KMS-11 (cell line): ENCODE measurements at regions not wholly inside any gene's neighbourhood (a gene's known extent, or its start where the extent isn't known, plus 50 kb on each side); places are given as distances from the start of the nearest gene placed in this dataset.

Experiments used
- H2AFZ ChIP-seq: fragments of 200-600 bp; sonication (generic); 2 replicates; pipeline ENCODE4 v1.6.1; 2016; ENCODE audit warnings: antibody characterized with exemption, mixed run types, low read depth
- H3K27ac ChIP-seq: fragments of 200-600 bp; sonication (generic); 2 replicates; pipeline ENCODE4 v1.6.1; 2016; ENCODE audit warnings: mild to moderate bottlenecking, mixed run types
- H3K27me3 ChIP-seq: fragments of 200-600 bp; sonication (generic); 2 replicates; pipeline ENCODE4 v1.6.1; 2017; ENCODE audit warnings: mild to moderate bottlenecking, low read depth, mixed run types, moderate library complexity; ENCODE audit not compliant: insufficient read depth
- H3K36me3 ChIP-seq: fragments of 200-600 bp; sonication (generic); 2 replicates; pipeline ENCODE4 v1.6.1; 2017; ENCODE audit warnings: mild to moderate bottlenecking, mixed run types; ENCODE audit not compliant: insufficient read depth
- H3K4me1 ChIP-seq: fragments of 200-600 bp; sonication (generic); 2 replicates; pipeline ENCODE4 v1.6.1; 2016; ENCODE audit warnings: mild to moderate bottlenecking, low read depth, mixed run types; ENCODE audit not compliant: poor library complexity, severe bottlenecking
- H3K4me2 ChIP-seq: fragments of 200-600 bp; sonication (generic); 2 replicates; pipeline ENCODE4 v1.7.0; 2016; ENCODE audit warnings: mild to moderate bottlenecking, mixed run types
- H3K4me3 ChIP-seq: fragments of 200-600 bp; sonication (generic); IDR thresholded peaks from 2 replicates; pipeline ENCODE4 v1.6.1; 2017; ENCODE audit warnings: low read depth, low read length, mixed read lengths; ENCODE audit not compliant: insufficient read depth
- H3K79me2 ChIP-seq: fragments of 200-600 bp; sonication (generic); 2 replicates; pipeline ENCODE4 v1.6.1; 2016; ENCODE audit warnings: low read depth, mixed run types; ENCODE audit not compliant: insufficient read depth
- H3K9ac ChIP-seq: fragments of 200-600 bp; sonication (generic); 2 replicates; pipeline ENCODE4 v1.6.1; 2016; ENCODE audit warnings: mild to moderate bottlenecking, mixed run types
- H4K20me1 ChIP-seq: fragments of 200-600 bp; sonication (generic); 2 replicates; pipeline ENCODE4 v1.6.1; 2016; ENCODE audit warnings: mild to moderate bottlenecking, mixed run types; ENCODE audit not compliant: insufficient read depth
- TF ChIP-seq, protein P1 (sequence below): fragments of 200-600 bp; sonication (generic); conservative IDR thresholded peaks from 2 replicates; pipeline ENCODE4 v1.6.1; 2017; ENCODE audit warnings: low read depth, mild to moderate bottlenecking, antibody characterized with exemption, low read length, moderate library complexity, mixed read lengths

DNA sequence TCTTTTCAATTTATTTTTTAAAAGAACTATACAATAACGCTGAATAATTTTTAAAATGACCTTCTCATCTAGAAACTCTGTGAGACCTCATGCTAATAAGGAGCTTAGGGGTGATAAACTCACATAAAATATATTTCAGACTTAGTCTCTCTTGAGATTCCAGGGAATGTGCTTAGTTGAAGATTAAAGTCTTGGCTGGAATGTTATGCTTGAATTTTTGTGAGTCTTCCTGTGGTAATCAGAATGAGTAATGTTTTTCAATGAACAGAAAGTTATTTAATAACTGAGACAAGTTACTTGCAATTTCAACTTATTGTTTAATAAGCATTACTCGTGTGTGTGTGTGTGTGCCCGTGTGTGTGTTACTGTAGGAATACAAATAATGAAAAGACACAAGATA is 379.9 kb upstream of the EPHA7 start:
- H3K4me2 ChIP-seq: no peak overlapping the region
- no peaks in the 10 kb centered on the region for H3K27me3 ChIP-seq
- H3K27ac ChIP-seq: no peak overlapping the region
- H2AFZ ChIP-seq: no peak overlapping the region
- TF ChIP-seq, protein P1, sequence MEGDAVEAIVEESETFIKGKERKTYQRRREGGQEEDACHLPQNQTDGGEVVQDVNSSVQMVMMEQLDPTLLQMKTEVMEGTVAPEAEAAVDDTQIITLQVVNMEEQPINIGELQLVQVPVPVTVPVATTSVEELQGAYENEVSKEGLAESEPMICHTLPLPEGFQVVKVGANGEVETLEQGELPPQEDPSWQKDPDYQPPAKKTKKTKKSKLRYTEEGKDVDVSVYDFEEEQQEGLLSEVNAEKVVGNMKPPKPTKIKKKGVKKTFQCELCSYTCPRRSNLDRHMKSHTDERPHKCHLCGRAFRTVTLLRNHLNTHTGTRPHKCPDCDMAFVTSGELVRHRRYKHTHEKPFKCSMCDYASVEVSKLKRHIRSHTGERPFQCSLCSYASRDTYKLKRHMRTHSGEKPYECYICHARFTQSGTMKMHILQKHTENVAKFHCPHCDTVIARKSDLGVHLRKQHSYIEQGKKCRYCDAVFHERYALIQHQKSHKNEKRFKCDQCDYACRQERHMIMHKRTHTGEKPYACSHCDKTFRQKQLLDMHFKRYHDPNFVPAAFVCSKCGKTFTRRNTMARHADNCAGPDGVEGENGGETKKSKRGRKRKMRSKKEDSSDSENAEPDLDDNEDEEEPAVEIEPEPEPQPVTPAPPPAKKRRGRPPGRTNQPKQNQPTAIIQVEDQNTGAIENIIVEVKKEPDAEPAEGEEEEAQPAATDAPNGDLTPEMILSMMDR: no peak
- no peak overlapping the region for H3K4me3 ChIP-seq
- no peaks in the 10 kb centered on the region for H3K36me3 ChIP-seq
- no peaks in the 10 kb centered on the region for H4K20me1 ChIP-seq
- H3K4me1 ChIP-seq: no peaks in the 10 kb centered on the region
- no peaks in the 10 kb centered on the region for H3K79me2 ChIP-seq
- H3K9ac ChIP-seq: no peak overlapping the region

DNA sequence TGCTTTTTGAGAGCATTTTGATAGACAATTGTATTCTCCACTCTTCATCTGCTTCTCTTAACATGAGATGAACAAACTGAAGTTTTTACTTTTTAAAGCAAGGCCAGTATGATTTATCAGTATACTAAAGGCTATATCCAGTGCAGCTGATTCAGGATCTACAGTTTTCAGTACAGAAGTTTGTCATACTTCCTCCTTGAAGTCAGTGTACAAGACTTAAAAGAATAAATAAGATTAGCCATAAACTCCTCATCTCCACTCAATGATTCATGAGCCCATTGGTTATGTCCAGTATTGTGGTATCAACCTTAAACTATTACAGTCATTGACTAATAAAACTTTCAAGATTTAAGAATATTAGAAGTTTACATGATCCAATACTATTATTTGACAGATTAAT is 374.8 kb upstream of the EPHA7 start:
- H3K27me3 ChIP-seq: no peaks in the 10 kb centered on the region

DNA sequence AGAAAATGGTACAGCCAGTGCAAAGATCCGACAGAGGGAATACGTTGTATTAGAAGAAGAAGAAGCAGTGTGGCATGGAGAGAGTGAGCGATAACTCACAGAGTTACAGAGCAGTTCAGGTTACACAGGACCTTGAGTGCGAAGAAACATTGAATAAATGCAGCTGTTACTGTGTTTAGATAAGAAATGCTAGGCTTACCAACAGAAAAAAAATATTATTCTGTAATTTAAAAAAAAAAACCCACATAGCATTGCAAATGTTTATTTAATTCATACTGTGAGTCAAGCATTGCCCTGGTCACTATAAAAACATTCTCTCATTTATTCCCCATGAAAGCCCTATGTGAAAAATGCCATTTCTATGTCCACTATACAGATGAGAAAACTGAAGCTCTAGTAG is 373.4 kb upstream of the EPHA7 start:
- H3K36me3 ChIP-seq: no peaks in the 10 kb centered on the region
- H4K20me1 ChIP-seq: no peaks in the 10 kb centered on the region
- H3K27ac ChIP-seq: no peak overlapping the region
- H3K4me2 ChIP-seq: no peak overlapping the region
- TF ChIP-seq, protein P1: no peak
- H3K9ac ChIP-seq: no peak overlapping the region
- no peaks in the 10 kb centered on the region for H3K79me2 ChIP-seq
- no peak overlapping the region for H3K4me3 ChIP-seq
- H2AFZ ChIP-seq: no peak overlapping the region
- H3K4me1 ChIP-seq: no peaks in the 10 kb centered on the region
- H3K27me3 ChIP-seq: no peaks in the 10 kb centered on the region

More for the DNA sequence above, 374.8 kb upstream of the EPHA7 start:
- no peaks in the 10 kb centered on the region for H3K4me1 ChIP-seq
- no peak overlapping the region for H3K27ac ChIP-seq
- H3K4me3 ChIP-seq: no peak overlapping the region
- H3K36me3 ChIP-seq: no peaks in the 10 kb centered on the region
- H3K79me2 ChIP-seq: no peaks in the 10 kb centered on the region
- no peak overlapping the region for H3K4me2 ChIP-seq
- no peaks in the 10 kb centered on the region for H4K20me1 ChIP-seq
- H3K9ac ChIP-seq: no peak overlapping the region
- no peak overlapping the region for H2AFZ ChIP-seq
- TF ChIP-seq, protein P1: no peak

DNA sequence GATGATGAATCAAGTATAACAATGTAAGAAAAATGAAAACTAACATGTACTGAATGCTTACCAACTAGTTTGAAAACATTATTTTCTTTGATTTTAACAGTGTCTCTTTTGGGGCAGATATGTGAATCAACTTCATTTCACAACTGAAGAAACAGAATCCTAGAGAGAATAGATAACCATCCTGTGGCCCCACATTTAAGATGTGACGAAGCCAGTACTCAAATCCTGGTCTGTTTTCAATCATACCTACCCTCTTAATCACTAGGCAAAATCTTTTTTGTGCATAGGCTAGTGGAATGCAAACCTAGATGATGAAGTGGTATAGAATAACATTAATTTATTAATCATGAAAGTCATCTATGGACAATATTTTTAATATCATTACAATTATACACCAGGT is 371.6 kb upstream of the EPHA7 start:
- H2AFZ ChIP-seq: no peak overlapping the region
- no peaks in the 10 kb centered on the region for H3K79me2 ChIP-seq
- TF ChIP-seq, protein P1: no peak
- H3K4me1 ChIP-seq: peaks cover 3% of the 10 kb centered on the region
- H4K20me1 ChIP-seq: no peaks in the 10 kb centered on the region
- H3K4me2 ChIP-seq: no peak overlapping the region
- H3K9ac ChIP-seq: no peak overlapping the region
- H3K27ac ChIP-seq: no peak overlapping the region
- no peaks in the 10 kb centered on the region for H3K36me3 ChIP-seq
- no peaks in the 10 kb centered on the region for H3K27me3 ChIP-seq
- no peak overlapping the region for H3K4me3 ChIP-seq
